Panc1 (cell line): ENCODE measurements at regions not wholly inside any gene's neighbourhood (a gene's known extent, or its start where the extent isn't known, plus 50 kb on each side); places are given as distances from the start of the nearest gene placed in this dataset.

ENCODE experiments used
- CTCF ChIP-seq: fragments of 450-650 bp; IDR thresholded peaks from 2 replicates; pipeline ENCODE4 v1.5.1; 2017; ENCODE audit warnings: mild to moderate bottlenecking
- POLR2AphosphoS5 ChIP-seq: IDR thresholded peaks from 2 replicates; pipeline ENCODE4 v1.6.1; 2012; ENCODE audit warnings: mild to moderate bottlenecking, low read depth, low read length, moderate library complexity
- REST ChIP-seq, 2 experiments: IDR thresholded peaks; 2 replicates each; pipeline ENCODE4 v1.6.1; 2011 to 2012; ENCODE audit warnings: low read depth in 2 of 2, control low read depth in 1 of 2, low read length in 1 of 2, mild to moderate bottlenecking in 1 of 2, moderate library complexity in 1 of 2; ENCODE audit not compliant: insufficient read depth in 1 of 2
- TCF7L2 ChIP-seq: IDR thresholded peaks from 2 replicates; pipeline ENCODE4 v1.6.1; 2011; ENCODE audit warnings: mild to moderate bottlenecking, low read depth, low read length, inconsistent platforms

GRCh38 chr17:34126965-34127364 is 128.1 kb upstream of the CCL2 start:
- TF ChIP-seq CTCF (no peak), REST (IDR thresholded peaks at IDR 0.05; ENCODE audit: insufficient read depth in 1 of 2, low read depth in 2 of 2, low read length in 1 of 2) (no peak), POLR2AphosphoS5 (no peak), TCF7L2 (no peak)
